ENCODE measurements at regions not wholly inside any gene's neighbourhood (a gene's known extent, or its start where the extent isn't known, plus 50 kb on each side); places are given as distances from the start of the nearest gene placed in this dataset.

- no peak overlapping the region for H3K4me3 ChIP-seq (ENCODE audit: low read length)
- TF ChIP-seq CTCF (IDR thresholded peaks at IDR 0.05; ENCODE audit: insufficient read depth, low read depth, low read length, missing control alignments) = no peak
- no peak for DNase-seq (ENCODE audit: low read depth)
Measured at GRCh38 chr22:49540913-49541692, 286.6 kb downstream of the BRD1 start.

GRCh38 chr22:49540084-49540912 lies 287.4 kb downstream of the BRD1 start:
- no peak for TF ChIP-seq CTCF (IDR thresholded peaks at IDR 0.05; ENCODE audit: insufficient read depth, low read depth, low read length, missing control alignments)
- H3K4me3 ChIP-seq (ENCODE audit: low read length) = no peak overlapping the region
- DNase-seq (ENCODE audit: low read depth) = no peak

GRCh38 chr22:49538006-49538405 lies 289.7 kb downstream of the BRD1 start:
- TF ChIP-seq CTCF (IDR thresholded peaks at IDR 0.05; ENCODE audit: insufficient read depth, low read depth, low read length, missing control alignments) = no peak
- no peak for DNase-seq (ENCODE audit: low read depth)

GRCh38 chr22:49536571-49537131 lies 291.0 kb downstream of the BRD1 start:
- no peak for TF ChIP-seq CTCF (IDR thresholded peaks at IDR 0.05; ENCODE audit: insufficient read depth, low read depth, low read length, missing control alignments)
- H3K4me3 ChIP-seq (ENCODE audit: low read length) = no peak overlapping the region
- DNase-seq (ENCODE audit: low read depth) = no peak

More at GRCh38 chr22:49538006-49538405, 289.7 kb downstream of the BRD1 start:
- no peak overlapping the region for H3K4me3 ChIP-seq (ENCODE audit: low read length)

GRCh38 chr22:49535527-49536125 lies 292.0 kb downstream of the BRD1 start:
- no peak for DNase-seq (ENCODE audit: low read depth)
- no peak for TF ChIP-seq CTCF (IDR thresholded peaks at IDR 0.05; ENCODE audit: insufficient read depth, low read depth, low read length, missing control alignments)
- H3K4me3 ChIP-seq (ENCODE audit: low read length) = no peak overlapping the region

GRCh38 chr22:49535126-49535525 lies 292.5 kb downstream of the BRD1 start:
- DNase-seq (ENCODE audit: low read depth) = no peak
- no peak for TF ChIP-seq CTCF (IDR thresholded peaks at IDR 0.05; ENCODE audit: insufficient read depth, low read depth, low read length, missing control alignments)
- H3K4me3 ChIP-seq (ENCODE audit: low read length) = no peak overlapping the region

Data from epithelial cell of esophagus (primary cell).